ENCODE measurements at regions not wholly inside any gene's neighbourhood (a gene's known extent, or its start where the extent isn't known, plus 50 kb on each side); places are given as distances from the start of the nearest gene placed in this dataset.
"Not testable (repeated sequence)": the region's sequence is repeated elsewhere in the genome, so short reads cannot be mapped to it uniquely, and the experiment has no call there.

DNA sequence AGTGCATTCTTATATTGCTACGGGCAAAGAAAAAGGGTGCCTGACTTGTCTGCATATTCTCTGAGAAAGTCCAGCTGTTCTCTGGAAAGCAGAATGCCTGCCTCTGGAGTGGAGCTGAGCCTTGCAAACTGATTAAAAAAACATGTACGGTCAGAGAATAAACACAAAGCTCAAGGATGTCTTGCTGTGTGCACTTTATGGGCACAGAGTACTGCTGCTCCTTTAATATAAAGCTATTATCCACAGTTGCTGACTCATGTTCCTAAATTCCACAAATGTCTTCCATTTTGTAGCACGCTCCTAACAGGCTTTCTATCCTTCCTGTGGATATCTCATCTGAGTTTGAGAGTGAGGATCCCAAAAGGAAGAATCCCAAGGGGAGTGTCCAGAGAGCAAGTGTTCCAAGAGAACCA is 229.0 kb downstream of the MREG start:
- H3K27me3 ChIP-seq (ENCODE audit: control insufficient read depth, insufficient read depth, low read length), result no peaks in the 10 kb centered on the region
- no peak for DNase-seq (ENCODE audit: low read depth)
- H3K36me3 ChIP-seq (ENCODE audit: control insufficient read depth, insufficient read depth, low read length), result no peaks in the 10 kb centered on the region
- TF ChIP-seq CTCF (IDR thresholded peaks at IDR 0.05; ENCODE audit: insufficient read depth, low read length, severe bottlenecking), result no peak
- FAIRE-seq, result no peak
- no peak overlapping the region for H3K4me3 ChIP-seq (ENCODE audit: low read depth, low read length)

DNA sequence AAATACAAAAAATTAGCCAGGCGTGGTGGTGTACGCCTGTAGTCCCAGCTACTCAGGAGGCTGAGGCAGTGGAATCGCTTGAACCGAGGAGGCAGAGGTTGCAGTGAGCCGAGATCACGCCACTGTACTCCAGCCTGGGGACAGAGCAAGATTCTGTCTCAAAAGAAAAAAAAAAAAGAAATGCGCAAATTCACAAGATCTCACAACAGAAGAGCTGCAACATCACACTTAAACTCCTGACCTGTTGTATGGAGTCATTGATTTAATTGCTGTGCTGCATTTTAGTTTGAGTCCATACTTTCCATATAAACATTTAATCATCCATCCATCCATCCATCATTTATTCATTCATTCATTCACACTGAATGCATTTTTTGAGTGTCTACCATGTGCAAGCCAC is 229.7 kb downstream of the MREG start:
- not testable (repeated sequence) for H3K27me3 ChIP-seq (ENCODE audit: control insufficient read depth, insufficient read depth, low read length); H3K4me3 ChIP-seq (ENCODE audit: low read depth, low read length); H3K36me3 ChIP-seq (ENCODE audit: control insufficient read depth, insufficient read depth, low read length); DNase-seq (ENCODE audit: low read depth); FAIRE-seq

DNA sequence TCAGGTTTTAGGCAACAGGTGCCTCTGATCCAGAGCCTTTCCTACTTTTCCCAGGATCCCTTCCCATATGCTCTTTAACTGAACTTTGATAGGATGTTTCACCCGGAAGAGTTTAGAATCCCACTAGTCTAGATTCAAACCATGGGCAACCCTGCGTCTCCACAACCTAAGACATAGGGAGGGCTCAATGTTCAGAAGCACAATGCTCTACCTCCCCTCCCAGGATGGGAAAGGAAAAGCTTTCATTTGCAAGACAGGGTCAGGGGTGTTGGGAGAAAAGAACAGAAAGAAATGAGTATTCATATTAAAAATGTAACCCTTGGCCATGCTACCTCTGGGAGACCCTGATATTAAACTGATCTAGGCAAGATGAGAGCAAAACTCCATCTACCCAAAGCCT is 230.4 kb downstream of the MREG start:
- Histone ChIP-seq H3K4me3 (ENCODE audit: low read depth, low read length) (no peak overlapping the region), H3K36me3 (ENCODE audit: control insufficient read depth, insufficient read depth, low read length) (no peaks in the 10 kb centered on the region), H3K27me3 (ENCODE audit: control insufficient read depth, insufficient read depth, low read length) (no peaks in the 10 kb centered on the region)
- FAIRE-seq (no peak), DNase-seq (ENCODE audit: low read depth) (no peak)
- no peak for TF ChIP-seq CTCF (IDR thresholded peaks at IDR 0.05; ENCODE audit: insufficient read depth, low read length, severe bottlenecking)

- Histone ChIP-seq H3K4me3 (ENCODE audit: low read depth, low read length) (no peak overlapping the region), H3K36me3 (ENCODE audit: control insufficient read depth, insufficient read depth, low read length) (no peaks in the 10 kb centered on the region), H3K27me3 (ENCODE audit: control insufficient read depth, insufficient read depth, low read length) (no peaks in the 10 kb centered on the region)
- no peak for DNase-seq (ENCODE audit: low read depth)
- TF ChIP-seq CTCF (IDR thresholded peaks at IDR 0.05; ENCODE audit: insufficient read depth, low read length, severe bottlenecking), result no peak
- no peak for FAIRE-seq
Measured at GRCh38 chr2:215782295-215782694, 231.1 kb downstream of the MREG start.

- no peaks in the 10 kb centered on the region for H3K36me3 ChIP-seq (ENCODE audit: control insufficient read depth, insufficient read depth, low read length)
- no peaks in the 10 kb centered on the region for H3K27me3 ChIP-seq (ENCODE audit: control insufficient read depth, insufficient read depth, low read length)
- DNase-seq (ENCODE audit: low read depth) (no peak), FAIRE-seq (no peak)
- no peak overlapping the region for H3K4me3 ChIP-seq (ENCODE audit: low read depth, low read length)
- no peak for TF ChIP-seq CTCF (IDR thresholded peaks at IDR 0.05; ENCODE audit: insufficient read depth, low read length, severe bottlenecking)
Measured at GRCh38 chr2:215780907-215781685, 232.3 kb downstream of the MREG start.

GRCh38 chr2:215780313-215780712 is 233.0 kb downstream of the MREG start:
- Histone ChIP-seq H3K4me3 (ENCODE audit: low read depth, low read length) (no peak overlapping the region), H3K36me3 (ENCODE audit: control insufficient read depth, insufficient read depth, low read length) (no peaks in the 10 kb centered on the region), H3K27me3 (ENCODE audit: control insufficient read depth, insufficient read depth, low read length) (no peaks in the 10 kb centered on the region)
- FAIRE-seq (no peak), DNase-seq (ENCODE audit: low read depth) (no peak)
- TF ChIP-seq CTCF (IDR thresholded peaks at IDR 0.05; ENCODE audit: insufficient read depth, low read length, severe bottlenecking), result no peak
